H1 (cell line): ENCODE measurements at regions not wholly inside any gene's neighbourhood (a gene's known extent, or its start where the extent isn't known, plus 50 kb on each side); places are given as distances from the start of the nearest gene placed in this dataset.

ENCODE experiments used
- HDAC6 ChIP-seq: IDR thresholded peaks from one replicate; pipeline ENCODE4 v1.7.1; 2012; ENCODE audit warnings: low read depth, mild to moderate bottlenecking, inconsistent platforms, low read length, moderate library complexity
- JUN ChIP-seq: IDR thresholded peaks from 2 replicates; pipeline ENCODE4 v1.6.1; 2011; ENCODE audit warnings: low read depth, mild to moderate bottlenecking, improper control_type of control experiment, low read length
- KDM4A ChIP-seq: IDR thresholded peaks from one replicate; pipeline ENCODE4 v1.7.1; 2012; ENCODE audit warnings: low read depth, mild to moderate bottlenecking, moderate library complexity, low read length, inconsistent platforms; ENCODE audit not compliant: severe bottlenecking
- TCF12 ChIP-seq: IDR thresholded peaks from 2 replicates; pipeline ENCODE4 v1.6.1; 2011; ENCODE audit warnings: low read depth, mild to moderate bottlenecking, low read length
- TF ChIP-seq, protein P1 (sequence below): fragments of 300-600 bp; sonication (generic); IDR thresholded peaks from 2 replicates; pipeline ENCODE4 v1.7.1; 2012; ENCODE audit warnings: low read length, moderate library complexity, mild to moderate bottlenecking, inconsistent platforms; ENCODE audit not compliant: insufficient replicate concordance

DNA sequence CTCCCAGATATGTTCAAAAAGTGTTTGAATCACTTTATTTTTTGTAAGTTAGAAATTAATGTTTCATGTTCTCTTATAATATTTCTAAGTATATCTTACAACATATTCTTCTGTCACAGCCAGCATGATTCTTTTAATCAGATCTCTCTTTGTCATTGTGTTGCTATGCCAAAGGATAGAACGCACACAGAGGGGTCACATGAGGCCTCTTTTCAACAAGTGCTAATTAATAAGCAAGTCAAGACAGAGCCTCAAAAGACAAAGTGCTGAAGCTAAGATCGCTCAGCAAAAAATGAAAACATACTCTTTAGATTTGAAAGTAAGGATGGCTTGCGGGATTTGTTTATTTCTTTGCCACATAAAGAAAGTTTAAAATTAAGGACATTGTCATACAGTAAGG, 508.8 kb upstream of the PTCHD4 start (continued):
- TF ChIP-seq, protein P1, sequence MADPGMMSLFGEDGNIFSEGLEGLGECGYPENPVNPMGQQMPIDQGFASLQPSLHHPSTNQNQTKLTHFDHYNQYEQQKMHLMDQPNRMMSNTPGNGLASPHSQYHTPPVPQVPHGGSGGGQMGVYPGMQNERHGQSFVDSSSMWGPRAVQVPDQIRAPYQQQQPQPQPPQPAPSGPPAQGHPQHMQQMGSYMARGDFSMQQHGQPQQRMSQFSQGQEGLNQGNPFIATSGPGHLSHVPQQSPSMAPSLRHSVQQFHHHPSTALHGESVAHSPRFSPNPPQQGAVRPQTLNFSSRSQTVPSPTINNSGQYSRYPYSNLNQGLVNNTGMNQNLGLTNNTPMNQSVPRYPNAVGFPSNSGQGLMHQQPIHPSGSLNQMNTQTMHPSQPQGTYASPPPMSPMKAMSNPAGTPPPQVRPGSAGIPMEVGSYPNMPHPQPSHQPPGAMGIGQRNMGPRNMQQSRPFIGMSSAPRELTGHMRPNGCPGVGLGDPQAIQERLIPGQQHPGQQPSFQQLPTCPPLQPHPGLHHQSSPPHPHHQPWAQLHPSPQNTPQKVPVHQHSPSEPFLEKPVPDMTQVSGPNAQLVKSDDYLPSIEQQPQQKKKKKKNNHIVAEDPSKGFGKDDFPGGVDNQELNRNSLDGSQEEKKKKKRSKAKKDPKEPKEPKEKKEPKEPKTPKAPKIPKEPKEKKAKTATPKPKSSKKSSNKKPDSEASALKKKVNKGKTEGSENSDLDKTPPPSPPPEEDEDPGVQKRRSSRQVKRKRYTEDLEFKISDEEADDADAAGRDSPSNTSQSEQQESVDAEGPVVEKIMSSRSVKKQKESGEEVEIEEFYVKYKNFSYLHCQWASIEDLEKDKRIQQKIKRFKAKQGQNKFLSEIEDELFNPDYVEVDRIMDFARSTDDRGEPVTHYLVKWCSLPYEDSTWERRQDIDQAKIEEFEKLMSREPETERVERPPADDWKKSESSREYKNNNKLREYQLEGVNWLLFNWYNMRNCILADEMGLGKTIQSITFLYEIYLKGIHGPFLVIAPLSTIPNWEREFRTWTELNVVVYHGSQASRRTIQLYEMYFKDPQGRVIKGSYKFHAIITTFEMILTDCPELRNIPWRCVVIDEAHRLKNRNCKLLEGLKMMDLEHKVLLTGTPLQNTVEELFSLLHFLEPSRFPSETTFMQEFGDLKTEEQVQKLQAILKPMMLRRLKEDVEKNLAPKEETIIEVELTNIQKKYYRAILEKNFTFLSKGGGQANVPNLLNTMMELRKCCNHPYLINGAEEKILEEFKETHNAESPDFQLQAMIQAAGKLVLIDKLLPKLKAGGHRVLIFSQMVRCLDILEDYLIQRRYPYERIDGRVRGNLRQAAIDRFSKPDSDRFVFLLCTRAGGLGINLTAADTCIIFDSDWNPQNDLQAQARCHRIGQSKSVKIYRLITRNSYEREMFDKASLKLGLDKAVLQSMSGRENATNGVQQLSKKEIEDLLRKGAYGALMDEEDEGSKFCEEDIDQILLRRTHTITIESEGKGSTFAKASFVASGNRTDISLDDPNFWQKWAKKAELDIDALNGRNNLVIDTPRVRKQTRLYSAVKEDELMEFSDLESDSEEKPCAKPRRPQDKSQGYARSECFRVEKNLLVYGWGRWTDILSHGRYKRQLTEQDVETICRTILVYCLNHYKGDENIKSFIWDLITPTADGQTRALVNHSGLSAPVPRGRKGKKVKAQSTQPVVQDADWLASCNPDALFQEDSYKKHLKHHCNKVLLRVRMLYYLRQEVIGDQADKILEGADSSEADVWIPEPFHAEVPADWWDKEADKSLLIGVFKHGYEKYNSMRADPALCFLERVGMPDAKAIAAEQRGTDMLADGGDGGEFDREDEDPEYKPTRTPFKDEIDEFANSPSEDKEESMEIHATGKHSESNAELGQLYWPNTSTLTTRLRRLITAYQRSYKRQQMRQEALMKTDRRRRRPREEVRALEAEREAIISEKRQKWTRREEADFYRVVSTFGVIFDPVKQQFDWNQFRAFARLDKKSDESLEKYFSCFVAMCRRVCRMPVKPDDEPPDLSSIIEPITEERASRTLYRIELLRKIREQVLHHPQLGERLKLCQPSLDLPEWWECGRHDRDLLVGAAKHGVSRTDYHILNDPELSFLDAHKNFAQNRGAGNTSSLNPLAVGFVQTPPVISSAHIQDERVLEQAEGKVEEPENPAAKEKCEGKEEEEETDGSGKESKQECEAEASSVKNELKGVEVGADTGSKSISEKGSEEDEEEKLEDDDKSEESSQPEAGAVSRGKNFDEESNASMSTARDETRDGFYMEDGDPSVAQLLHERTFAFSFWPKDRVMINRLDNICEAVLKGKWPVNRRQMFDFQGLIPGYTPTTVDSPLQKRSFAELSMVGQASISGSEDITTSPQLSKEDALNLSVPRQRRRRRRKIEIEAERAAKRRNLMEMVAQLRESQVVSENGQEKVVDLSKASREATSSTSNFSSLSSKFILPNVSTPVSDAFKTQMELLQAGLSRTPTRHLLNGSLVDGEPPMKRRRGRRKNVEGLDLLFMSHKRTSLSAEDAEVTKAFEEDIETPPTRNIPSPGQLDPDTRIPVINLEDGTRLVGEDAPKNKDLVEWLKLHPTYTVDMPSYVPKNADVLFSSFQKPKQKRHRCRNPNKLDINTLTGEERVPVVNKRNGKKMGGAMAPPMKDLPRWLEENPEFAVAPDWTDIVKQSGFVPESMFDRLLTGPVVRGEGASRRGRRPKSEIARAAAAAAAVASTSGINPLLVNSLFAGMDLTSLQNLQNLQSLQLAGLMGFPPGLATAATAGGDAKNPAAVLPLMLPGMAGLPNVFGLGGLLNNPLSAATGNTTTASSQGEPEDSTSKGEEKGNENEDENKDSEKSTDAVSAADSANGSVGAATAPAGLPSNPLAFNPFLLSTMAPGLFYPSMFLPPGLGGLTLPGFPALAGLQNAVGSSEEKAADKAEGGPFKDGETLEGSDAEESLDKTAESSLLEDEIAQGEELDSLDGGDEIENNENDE, result no peak
- TF ChIP-seq TCF12 (no peak), KDM4A (no peak), HDAC6 (no peak), JUN (no peak)
